A673 (cell line): ENCODE measurements at regions not wholly inside any gene's neighbourhood (a gene's known extent, or its start where the extent isn't known, plus 50 kb on each side); places are given as distances from the start of the nearest gene placed in this dataset.
"Not testable (repeated sequence)": the region's sequence is repeated elsewhere in the genome, so short reads cannot be mapped to it uniquely, and the experiment has no call there.

Source experiments
- BruUV-seq: library from RNA; stranded (reverse); fragments of 400-500 nt; replicated peaks from 2 replicates; lab custom pipeline; 2021; lab: Mats Ljungman, UMichigan
- CTCF ChIA-PET: fragments of 300-600 bp; sonication (Branson Sonifier 250); formaldehyde crosslinking; loops from one replicate; lab custom pipeline; 2022; ENCODE audit warnings: antibody characterized with exemption; lab: Charles Lee
- POLR2A ChIA-PET: fragments of 300-600 bp; sonication (Branson Sonifier 250); formaldehyde crosslinking; loops from one replicate; lab custom pipeline; 2022; ENCODE audit warnings: antibody characterized with exemption; ENCODE audit not compliant: low non-redundant PET; lab: Charles Lee
- DNase-seq: peaks from one replicate; pipeline ENCODE4 v3.0.0-alpha.2; 2015; ENCODE audit warnings: low spot score
- H3K27ac ChIP-seq: fragments of 200-600 bp; sonication (generic); 2 replicates; pipeline ENCODE4 v1.5.1; 2016; ENCODE audit warnings: mixed run types, low read depth, mild to moderate bottlenecking, mixed read lengths, antibody characterized with exemption, low read length; ENCODE audit not compliant: poor library complexity, severe bottlenecking
- H3K27me3 ChIP-seq: fragments of 200-600 bp; sonication (generic); replicated peaks from 2 replicates; pipeline ENCODE4 v1.6.1; 2017; ENCODE audit warnings: mixed run types, low read depth, mild to moderate bottlenecking, mixed read lengths, antibody characterized with exemption, low read length; ENCODE audit not compliant: insufficient read depth, poor library complexity
- H3K36me3 ChIP-seq: fragments of 200-600 bp; sonication (generic); 2 replicates; pipeline ENCODE4 v1.6.1; 2016; ENCODE audit warnings: mixed run types, mild to moderate bottlenecking, mixed read lengths, antibody characterized with exemption, low read length; ENCODE audit not compliant: insufficient read depth, poor library complexity, severe bottlenecking
- H3K4me1 ChIP-seq: fragments of 200-600 bp; sonication (generic); 2 replicates; pipeline ENCODE4 v1.6.1; 2017; ENCODE audit warnings: mixed run types, mild to moderate bottlenecking, mixed read lengths, antibody characterized with exemption, low read length; ENCODE audit not compliant: insufficient read depth, poor library complexity, severe bottlenecking
- H3K4me3 ChIP-seq: fragments of 200-600 bp; sonication (generic); 2 replicates; pipeline ENCODE4 v1.5.1; 2016; ENCODE audit warnings: low read depth, mixed run types, mild to moderate bottlenecking, mixed read lengths, low read length; ENCODE audit not compliant: poor library complexity, severe bottlenecking
- H3K9me3 ChIP-seq: fragments of 200-600 bp; sonication (generic); 2 replicates; pipeline ENCODE4 v1.6.1; 2016; ENCODE audit warnings: mixed run types, low read depth, mild to moderate bottlenecking, mixed read lengths, antibody characterized with exemption, low read length; ENCODE audit not compliant: poor library complexity, severe bottlenecking
- EZH2 ChIP-seq: fragments of 200-600 bp; sonication (generic); IDR thresholded peaks from 2 replicates; pipeline ENCODE4 v1.6.1; 2017; ENCODE audit warnings: borderline replicate concordance, low read depth, mild to moderate bottlenecking, mixed read lengths, antibody characterized with exemption, low read length; ENCODE audit not compliant: poor library complexity, severe bottlenecking
- intact Hi-C: fragments of 100-400 bp; cut with micrococcal nuclease; formaldehyde crosslinking; loops from one replicate; pipeline ENCODE4 v1.10.0; 2022; ENCODE audit not compliant: unreplicated experiment
- TF ChIP-seq, protein P1 (sequence below): fragments of 300-800, 200-600 bp; sonication (generic); conservative IDR thresholded peaks from 2 replicates; pipeline ENCODE4 v1.5.1; 2017; ENCODE audit warnings: low read depth, mild to moderate bottlenecking, antibody characterized with exemption, low read length, moderate library complexity, mixed read lengths

DNA sequence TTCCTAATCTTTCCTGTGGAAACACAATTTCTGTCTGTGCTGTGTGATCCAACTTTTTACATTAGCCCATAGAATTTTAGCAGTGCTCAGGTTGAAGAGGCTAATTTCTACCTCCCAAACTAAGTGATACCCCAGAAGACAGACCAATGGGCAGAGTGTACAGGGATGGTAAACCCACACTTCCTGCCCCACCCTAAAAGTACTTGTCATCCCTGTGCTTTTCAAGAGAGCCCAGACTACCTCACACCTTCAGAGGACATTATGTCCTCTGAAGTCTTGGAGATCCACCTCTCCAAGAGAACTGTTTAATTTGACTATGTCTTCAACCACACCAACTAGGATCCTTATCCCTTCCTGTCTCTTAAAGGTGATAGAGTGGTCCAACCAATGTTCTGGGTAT lies 82.0 kb upstream of the ACSL1 start:
- BruUV-seq = no TSS peak
- ChIA-PET POLR2A (no interaction called here), CTCF (no interaction called here)
- no peak for TF ChIP-seq EZH2
- TF ChIP-seq, protein P1, sequence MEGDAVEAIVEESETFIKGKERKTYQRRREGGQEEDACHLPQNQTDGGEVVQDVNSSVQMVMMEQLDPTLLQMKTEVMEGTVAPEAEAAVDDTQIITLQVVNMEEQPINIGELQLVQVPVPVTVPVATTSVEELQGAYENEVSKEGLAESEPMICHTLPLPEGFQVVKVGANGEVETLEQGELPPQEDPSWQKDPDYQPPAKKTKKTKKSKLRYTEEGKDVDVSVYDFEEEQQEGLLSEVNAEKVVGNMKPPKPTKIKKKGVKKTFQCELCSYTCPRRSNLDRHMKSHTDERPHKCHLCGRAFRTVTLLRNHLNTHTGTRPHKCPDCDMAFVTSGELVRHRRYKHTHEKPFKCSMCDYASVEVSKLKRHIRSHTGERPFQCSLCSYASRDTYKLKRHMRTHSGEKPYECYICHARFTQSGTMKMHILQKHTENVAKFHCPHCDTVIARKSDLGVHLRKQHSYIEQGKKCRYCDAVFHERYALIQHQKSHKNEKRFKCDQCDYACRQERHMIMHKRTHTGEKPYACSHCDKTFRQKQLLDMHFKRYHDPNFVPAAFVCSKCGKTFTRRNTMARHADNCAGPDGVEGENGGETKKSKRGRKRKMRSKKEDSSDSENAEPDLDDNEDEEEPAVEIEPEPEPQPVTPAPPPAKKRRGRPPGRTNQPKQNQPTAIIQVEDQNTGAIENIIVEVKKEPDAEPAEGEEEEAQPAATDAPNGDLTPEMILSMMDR = no peak
- H3K36me3 ChIP-seq = no peaks in the 10 kb centered on the region
- intact Hi-C loops = no loop called here
- H3K4me3 ChIP-seq = no peak overlapping the region
- H3K27ac ChIP-seq = no peak overlapping the region
- H3K4me1 ChIP-seq = no peaks in the 10 kb centered on the region
- H3K27me3 ChIP-seq = no peaks in the 10 kb centered on the region
- DNase-seq = no peak
- H3K9me3 ChIP-seq = peaks cover 7% of the 10 kb centered on the region

DNA sequence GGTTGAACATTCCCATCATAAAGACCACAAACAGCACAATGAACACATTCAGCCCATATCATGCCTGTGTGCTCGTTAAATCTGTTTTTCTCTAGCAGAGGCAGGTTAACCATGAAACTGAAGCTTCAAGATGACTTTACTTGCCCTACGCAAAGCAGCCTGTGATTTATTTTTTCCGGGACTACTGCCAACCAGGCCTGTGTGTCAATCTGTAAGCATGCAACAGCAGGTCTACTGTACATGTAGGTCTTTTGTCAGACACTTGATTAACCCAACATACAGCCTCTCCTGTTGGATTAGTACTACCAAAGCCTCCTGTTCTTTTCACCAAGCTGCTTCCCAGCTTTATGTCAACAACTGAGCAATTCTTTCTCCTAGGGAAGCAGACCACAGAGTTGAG lies 85.5 kb upstream of the ACSL1 start:
- DNase-seq = peak; percentile 26
- no peak overlapping the region for H3K4me3 ChIP-seq
- CTCF ChIA-PET = no interaction called here
- TF ChIP-seq EZH2 = no peak
- TF ChIP-seq, protein P1 = no peak
- peaks cover 10% of the 10 kb centered on the region for H3K9me3 ChIP-seq
- BruUV-seq = no TSS peak
- intact Hi-C loops = no loop called here
- H3K36me3 ChIP-seq = no peaks in the 10 kb centered on the region
- H3K4me1 ChIP-seq = no peaks in the 10 kb centered on the region
- no peaks in the 10 kb centered on the region for H3K27me3 ChIP-seq
- POLR2A ChIA-PET = no interaction called here
- H3K27ac ChIP-seq = no peak overlapping the region

- TF ChIP-seq, protein P1 = no peak
- TF ChIP-seq EZH2 = no peak
- intact Hi-C loops = no loop called here
- Histone ChIP-seq H3K4me3 (no peak overlapping the region), H3K36me3 (no peaks in the 10 kb centered on the region), H3K27me3 (no peaks in the 10 kb centered on the region), H3K9me3 (peaks cover 10% of the 10 kb centered on the region), H3K4me1 (no peaks in the 10 kb centered on the region), H3K27ac (no peak overlapping the region)
- POLR2A ChIA-PET = no interaction called here
- DNase-seq = no peak
- BruUV-seq = no TSS peak
- CTCF ChIA-PET = no interaction called here
These were observed 87.8 kb upstream of the ACSL1 start for GRCh38 chr4:184913356-184914143.

DNA sequence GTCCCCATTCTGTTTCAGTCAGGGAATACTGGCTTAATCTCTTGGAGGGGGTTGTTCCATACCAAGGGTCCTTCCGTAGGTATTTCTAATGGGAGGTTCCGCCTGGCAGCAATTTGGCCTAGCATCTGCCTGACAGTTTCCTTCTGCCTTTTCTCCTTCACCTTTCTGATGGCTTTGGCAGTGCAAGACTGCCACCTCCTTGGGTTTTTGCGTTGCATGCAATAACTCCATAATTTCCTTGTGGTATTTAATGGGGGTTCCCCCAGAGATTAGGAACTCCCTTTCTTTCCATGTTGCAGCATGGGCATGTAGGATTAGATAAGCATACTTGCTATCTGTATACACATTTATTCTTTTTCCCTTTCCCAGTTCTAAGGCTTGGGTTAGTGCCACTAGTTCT lies 93.0 kb upstream of the ACSL1 start:
- H3K4me3 ChIP-seq, BruUV-seq, H3K27me3 ChIP-seq, DNase-seq, H3K9me3 ChIP-seq, H3K36me3 ChIP-seq, H3K27ac ChIP-seq, H3K4me1 ChIP-seq, CTCF ChIA-PET, POLR2A ChIA-PET, intact Hi-C loops: not testable (repeated sequence)
